AG04449 (cell line): ENCODE measurements at regions not wholly inside any gene's neighbourhood (a gene's known extent, or its start where the extent isn't known, plus 50 kb on each side); places are given as distances from the start of the nearest gene placed in this dataset.

Experiments used
- CTCF ChIA-PET: fragments of 350-600 bp; formaldehyde crosslinking; extraction: SDS; loops from one replicate; lab custom pipeline; 2021; ENCODE audit warnings: antibody characterized with exemption; lab: Yijun Ruan, JAX
- POLR2A ChIA-PET: fragments of 400-600, 350-600 bp; formaldehyde crosslinking; extraction: SDS; loops from one replicate; lab custom pipeline; 2020; ENCODE audit warnings: antibody characterized with exemption, inconsistent platforms; lab: Yijun Ruan, JAX
- DNase-seq: peaks from one replicate; pipeline ENCODE4 v3.0.0-alpha.2; 2010; ENCODE audit warnings: low read depth, low spot score
- H3K4me3 ChIP-seq: 2 replicates; pipeline ENCODE4 v1.5.1; 2011; ENCODE audit warnings: low read depth, mild to moderate bottlenecking, control low read depth, low read length
- CTCF ChIP-seq: IDR thresholded peaks from one replicate; pipeline ENCODE4 v1.5.1; 2011; ENCODE audit warnings: mild to moderate bottlenecking, moderate library complexity, low read length, control low read depth, inconsistent platforms; ENCODE audit not compliant: insufficient read depth; ENCODE audit errors: missing control alignments

- H3K4me3 ChIP-seq: no peak overlapping the region
- TF ChIP-seq CTCF: no peak
- no peak for DNase-seq
- POLR2A ChIA-PET: no interaction called here
- CTCF ChIA-PET: no interaction called here
Observed at GRCh38 chr4:163042306-163042705, 124.4 kb downstream of the NAF1 start.

GRCh38 chr4:163017135-163017534, 149.6 kb downstream of the NAF1 start:
- POLR2A ChIA-PET: no interaction called here
- CTCF ChIA-PET: no interaction called here
- no peak for TF ChIP-seq CTCF
- DNase-seq: no peak
- no peak overlapping the region for H3K4me3 ChIP-seq

- no peak for DNase-seq
- ChIA-PET POLR2A (no interaction called here), CTCF (no interaction called here)
- no peak overlapping the region for H3K4me3 ChIP-seq
- TF ChIP-seq CTCF: no peak
Observed at GRCh38 chr4:163012816-163013215, 153.9 kb downstream of the NAF1 start.

GRCh38 chr4:163003979-163004378, 162.7 kb downstream of the NAF1 start:
- ChIA-PET POLR2A (no interaction called here), CTCF (no interaction called here)
- DNase-seq: no peak
- no peak for TF ChIP-seq CTCF
- no peak overlapping the region for H3K4me3 ChIP-seq

GRCh38 chr4:162988530-162988929, 178.2 kb downstream of the NAF1 start:
- H3K4me3 ChIP-seq: no peak overlapping the region
- DNase-seq: no peak
- CTCF ChIA-PET: no interaction called here
- TF ChIP-seq CTCF: no peak
- POLR2A ChIA-PET: no interaction called here

GRCh38 chr4:162985131-162985530, 181.6 kb downstream of the NAF1 start:
- no peak for TF ChIP-seq CTCF
- POLR2A ChIA-PET: no interaction called here
- no peak for DNase-seq
- no peak overlapping the region for H3K4me3 ChIP-seq
- CTCF ChIA-PET: no interaction called here
